GM12874 (cell line): ENCODE measurements at regions not wholly inside any gene's neighbourhood (a gene's known extent, or its start where the extent isn't known, plus 50 kb on each side); places are given as distances from the start of the nearest gene placed in this dataset.

Source experiments
- CTCF ChIP-seq: IDR thresholded peaks from 2 replicates; pipeline ENCODE4 v1.5.1; 2011; ENCODE audit warnings: low read depth, mild to moderate bottlenecking, control low read depth, low read length, moderate library complexity; ENCODE audit not compliant: insufficient read depth

- no peak for TF ChIP-seq CTCF
Measured at GRCh38 chr3:162213196-162213595, 716.6 kb downstream of the OTOL1 start.

- no peak for TF ChIP-seq CTCF
Measured at GRCh38 chr3:162213956-162214355, 717.3 kb downstream of the OTOL1 start.

- TF ChIP-seq CTCF, result no peak
Measured at GRCh38 chr3:162217647-162218046, 721.0 kb downstream of the OTOL1 start.

GRCh38 chr3:162218479-162218878, 721.9 kb downstream of the OTOL1 start:
- no peak for TF ChIP-seq CTCF

GRCh38 chr3:162224746-162225145, 728.1 kb downstream of the OTOL1 start:
- no peak for TF ChIP-seq CTCF

- TF ChIP-seq CTCF, result no peak
Measured at GRCh38 chr3:162236949-162237348, 740.3 kb downstream of the OTOL1 start.

- no peak for TF ChIP-seq CTCF
Measured at GRCh38 chr3:162250782-162251181, 754.2 kb downstream of the OTOL1 start.

GRCh38 chr3:162262129-162262528, 765.5 kb downstream of the OTOL1 start:
- TF ChIP-seq CTCF, result no peak
